Limb (tissue), 2 donors: ENCODE measurements at regions not wholly inside any gene's neighbourhood (a gene's known extent, or its start where the extent isn't known, plus 50 kb on each side); places are given as distances from the start of the nearest gene placed in this dataset.

Experiments used
- DNase-seq, 2 donors: peaks; one replicate each; pipeline ENCODE4 v3.0.0-alpha.2; 2016; ENCODE audit errors: extremely low spot score in 2 of 2

- no peak for DNase-seq
Measured at GRCh38 chr7:84629640-84630318, 435.2 kb upstream of the SEMA3A start.

GRCh38 chr7:84629216-84629615 is 434.6 kb upstream of the SEMA3A start:
- no peak for DNase-seq

DNA sequence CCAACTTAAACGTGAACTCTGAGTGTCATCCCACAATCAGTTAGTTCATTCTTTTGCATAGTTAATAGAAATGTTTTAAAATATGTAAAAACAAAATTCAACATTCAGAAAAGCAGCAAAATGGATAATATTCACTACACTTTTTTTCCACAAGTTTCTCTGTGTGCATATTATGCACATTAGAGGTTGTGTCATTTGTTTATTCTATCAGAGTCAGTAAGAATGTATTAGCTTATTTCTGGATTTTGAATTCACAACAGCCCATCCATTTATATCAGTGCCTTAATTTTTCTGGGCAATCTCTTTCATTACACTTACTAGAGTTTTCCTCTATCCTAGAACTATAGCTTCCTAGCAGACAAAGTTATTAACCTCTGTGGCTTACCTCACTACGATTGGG is 432.7 kb upstream of the SEMA3A start:
- DNase-seq: no peak

GRCh38 chr7:84624927-84625326 is 430.3 kb upstream of the SEMA3A start:
- no peak for DNase-seq

DNA sequence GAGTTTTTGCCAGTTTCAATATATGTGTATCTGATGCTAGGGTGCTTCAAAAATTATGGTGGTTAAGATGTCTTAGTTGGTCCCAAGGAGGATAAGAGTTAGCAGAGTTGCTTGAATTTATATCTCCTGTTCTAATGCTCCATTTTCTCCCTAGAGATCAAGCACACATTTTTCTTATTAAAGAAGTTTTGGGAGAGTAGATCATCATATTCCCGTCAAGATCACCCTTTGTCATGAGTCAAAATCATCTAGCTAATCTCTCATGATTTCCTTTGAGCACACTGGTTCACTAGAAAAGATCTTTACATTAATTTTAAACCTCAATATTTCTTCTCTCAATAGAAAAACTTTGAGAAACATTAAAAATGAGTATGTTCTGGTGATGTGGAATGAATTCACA is 429.9 kb upstream of the SEMA3A start:
- DNase-seq: no peak

GRCh38 chr7:84617265-84618030 is 422.9 kb upstream of the SEMA3A start:
- no peak for DNase-seq

- no peak for DNase-seq
Measured at GRCh38 chr7:84614821-84615501, 420.4 kb upstream of the SEMA3A start.

GRCh38 chr7:84612981-84613681 is 418.5 kb upstream of the SEMA3A start:
- no peak for DNase-seq

DNA sequence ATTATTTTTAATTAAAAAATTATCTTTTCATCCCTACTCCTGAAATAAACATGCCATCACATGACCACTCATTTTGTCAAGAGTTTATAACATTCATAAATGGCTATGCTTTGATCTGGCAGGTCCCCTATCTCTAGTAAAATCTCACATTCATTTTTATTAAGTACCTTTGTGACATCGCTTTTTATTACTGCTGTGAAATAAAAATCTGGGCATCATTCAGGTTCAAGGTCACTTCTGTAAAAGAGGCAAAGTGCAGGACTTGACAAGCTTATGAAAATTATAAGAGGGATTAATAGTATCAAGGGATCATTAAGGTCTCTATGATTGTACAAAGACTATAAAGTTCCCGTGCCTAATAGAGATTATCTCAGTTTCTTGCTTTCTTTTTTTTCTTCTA is 416.8 kb upstream of the SEMA3A start:
- DNase-seq: no peak

DNA sequence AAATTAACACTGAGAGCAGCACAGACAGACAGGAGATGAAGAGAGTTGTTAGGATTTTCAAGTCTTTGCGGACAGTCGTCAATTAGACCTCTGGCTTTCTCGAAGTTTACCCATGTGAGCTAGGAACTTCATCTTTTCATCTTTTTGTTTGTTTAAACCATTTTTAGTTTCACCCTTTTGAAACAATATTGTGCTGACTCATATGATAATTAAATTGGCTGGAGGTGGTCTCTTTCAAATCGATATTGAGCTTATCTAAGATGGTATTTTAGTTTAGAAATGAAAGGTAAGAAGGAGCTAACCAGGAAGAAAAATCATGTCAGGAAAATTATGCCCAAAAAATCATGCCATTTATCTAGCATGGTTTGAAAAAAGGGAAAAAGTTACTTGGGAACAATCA is 415.8 kb upstream of the SEMA3A start:
- DNase-seq: no peak

- DNase-seq: no peak
Measured at GRCh38 chr7:84605301-84605700, 410.7 kb upstream of the SEMA3A start.

- DNase-seq: no peak
Measured at GRCh38 chr7:84603545-84603944, 409.0 kb upstream of the SEMA3A start.

DNA sequence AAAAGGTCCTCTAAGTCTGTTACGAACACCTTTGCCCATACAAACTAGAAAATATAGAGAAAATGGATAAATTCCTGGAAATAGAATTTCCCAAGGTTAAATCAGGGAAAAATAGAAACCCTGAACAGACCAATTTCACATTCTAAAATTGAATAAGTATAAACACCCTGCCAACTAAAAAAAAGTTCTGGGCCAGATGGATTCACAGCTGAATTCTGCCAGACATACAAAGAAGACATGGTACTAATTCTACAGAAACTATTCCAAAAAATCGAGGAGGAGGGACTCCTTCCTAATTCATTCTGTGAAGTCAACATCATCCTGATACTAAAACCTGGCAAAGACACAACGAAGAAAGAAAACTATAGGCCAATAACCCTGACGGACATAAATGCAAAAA is 400.4 kb upstream of the SEMA3A start:
- no peak for DNase-seq

GRCh38 chr7:84591897-84592296 is 397.3 kb upstream of the SEMA3A start:
- DNase-seq: no peak

GRCh38 chr7:84589012-84589411 is 394.4 kb upstream of the SEMA3A start:
- DNase-seq: no peak

DNA sequence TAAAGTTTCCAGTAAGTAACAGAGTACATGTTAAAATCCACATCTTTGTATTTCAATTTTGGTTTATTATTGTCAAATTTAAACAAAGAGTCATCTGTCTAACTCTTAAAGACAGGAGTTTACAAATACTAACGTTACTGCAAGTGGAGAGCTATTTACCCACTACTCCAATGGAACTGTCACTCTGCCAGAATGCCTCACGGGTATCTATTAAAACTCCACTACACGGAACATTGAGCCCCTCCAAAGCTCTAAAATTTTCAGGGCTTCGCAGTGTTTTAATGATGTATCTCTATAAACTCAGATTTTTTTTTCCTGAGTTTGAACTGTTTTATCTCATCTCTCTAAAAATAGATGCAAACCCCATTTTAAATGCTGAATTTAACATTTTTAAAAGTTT is 388.7 kb upstream of the SEMA3A start:
- DNase-seq: no peak

GRCh38 chr7:84582747-84583146 is 388.2 kb upstream of the SEMA3A start:
- no peak for DNase-seq

DNA sequence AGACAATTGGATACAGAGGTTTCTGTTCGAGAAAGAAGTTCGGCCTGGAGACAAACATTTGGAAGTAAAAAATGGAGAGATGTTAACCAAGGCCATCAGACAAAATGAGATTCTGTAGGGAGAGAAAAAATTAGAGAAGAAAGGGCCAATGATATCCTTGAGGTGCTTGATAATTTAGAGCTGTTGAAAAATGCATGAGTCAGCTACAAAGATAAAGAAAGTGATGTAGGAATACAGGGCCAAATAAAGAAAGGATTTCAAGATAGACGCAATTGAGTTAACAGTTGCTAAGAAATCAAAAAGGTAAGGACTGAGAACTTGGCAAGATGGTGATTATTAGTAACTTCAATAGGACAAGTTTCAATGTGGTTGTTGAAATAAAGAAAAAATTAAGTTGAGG is 384.2 kb upstream of the SEMA3A start:
- no peak for DNase-seq

GRCh38 chr7:84568781-84569180 is 374.2 kb upstream of the SEMA3A start:
- DNase-seq: no peak

DNA sequence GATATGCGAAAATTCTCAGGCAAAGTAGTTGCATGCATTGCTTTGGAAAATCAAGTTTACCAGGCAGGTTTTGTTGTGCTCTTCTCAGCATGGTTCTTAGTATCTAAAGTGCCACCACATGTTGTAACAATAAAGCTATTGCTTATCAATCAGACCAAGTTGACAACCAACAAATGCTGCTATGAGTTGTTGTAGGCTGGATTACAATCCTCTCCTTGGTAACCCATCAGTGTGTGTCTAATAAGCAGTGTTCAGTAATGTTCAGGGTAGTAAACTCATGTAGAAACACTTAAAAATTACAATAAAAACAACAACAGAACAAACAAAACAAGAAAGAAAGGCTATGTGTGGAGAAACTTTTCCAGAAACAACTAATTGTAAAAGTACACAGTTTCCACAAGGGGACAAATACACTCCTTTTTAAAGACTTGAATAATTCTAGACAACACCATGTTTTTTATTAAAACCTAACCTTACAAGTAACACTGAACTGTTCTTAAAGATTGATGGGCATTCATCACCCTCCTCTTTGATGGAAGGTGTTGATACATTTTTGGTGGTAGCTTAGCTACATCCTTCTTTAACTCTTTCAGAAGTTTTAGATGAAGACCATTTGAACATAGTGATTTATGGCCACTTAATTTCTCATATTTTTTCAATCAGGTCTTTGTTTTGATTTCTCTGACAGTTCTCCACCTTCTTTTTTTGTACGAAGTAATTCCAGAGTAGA is 370.9 kb upstream of the SEMA3A start:
- DNase-seq: no peak

DNA sequence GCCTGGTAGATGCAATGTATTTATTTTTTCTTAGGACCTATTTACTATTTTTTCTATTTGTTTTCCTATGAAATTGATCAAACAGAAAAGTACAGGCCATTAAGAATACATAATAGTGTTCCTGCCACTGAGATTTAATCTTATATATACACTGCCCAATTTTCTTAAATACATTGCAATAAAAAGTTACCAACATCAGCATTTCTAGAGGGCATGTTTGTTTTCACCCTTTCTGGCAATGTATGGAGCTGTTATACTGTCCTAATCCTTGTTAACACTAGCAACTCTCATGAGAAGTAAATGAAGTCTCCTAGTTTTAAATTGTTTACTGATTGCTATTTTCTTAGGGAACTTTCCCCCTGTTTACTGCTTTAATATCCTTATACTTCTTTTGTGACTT is 359.1 kb upstream of the SEMA3A start:
- no peak for DNase-seq
